Right renal pelvis (tissue), 4 donors: ENCODE measurements at regions not wholly inside any gene's neighbourhood (a gene's known extent, or its start where the extent isn't known, plus 50 kb on each side); places are given as distances from the start of the nearest gene placed in this dataset.
"Not testable (repeated sequence)": the region's sequence is repeated elsewhere in the genome, so short reads cannot be mapped to it uniquely, and the experiment has no call there.

ENCODE experiments used
- DNase-seq, 4 donors: peaks; one replicate each; pipeline ENCODE4 v3.0.0-alpha.2; 2013; ENCODE audit warnings: low read depth in 4 of 4, low spot score in 3 of 4, missing footprints in 1 of 4

GRCh38 chr12:27133022-27133590 is 50.7 kb upstream of the C12orf71 start:
- DNase-seq = no peak

- no peak for DNase-seq
Measured at GRCh38 chr12:27140478-27140969, 58.1 kb upstream of the C12orf71 start.

- DNase-seq = peak; percentile 46 to 55 (median 48)
Measured at GRCh38 chr12:27142101-27142721, 59.8 kb upstream of the C12orf71 start.

- DNase-seq = no peak
Measured at GRCh38 chr12:27143256-27144069, 61.1 kb upstream of the C12orf71 start.

GRCh38 chr12:27145725-27146124 is 63.3 kb upstream of the C12orf71 start:
- not testable (repeated sequence) for DNase-seq

- no peak for DNase-seq
Measured at GRCh38 chr12:27148373-27148772, 66.0 kb upstream of the C12orf71 start.

GRCh38 chr12:27148791-27149190 is 66.4 kb upstream of the C12orf71 start:
- DNase-seq = no peak

- DNase-seq = no peak
Measured at GRCh38 chr12:27151479-27151878, 69.1 kb upstream of the C12orf71 start.

- DNase-seq = no peak
Measured at GRCh38 chr12:27158297-27158696, 75.9 kb upstream of the C12orf71 start.

GRCh38 chr12:27161458-27162228 is 79.3 kb upstream of the C12orf71 start:
- DNase-seq = no peak

- DNase-seq = no peak
Measured at GRCh38 chr12:27162229-27162537, 79.8 kb upstream of the C12orf71 start.

- DNase-seq = no peak
Measured at GRCh38 chr12:27163048-27163715, 80.8 kb upstream of the C12orf71 start.

GRCh38 chr12:27163894-27164293 is 80.2 kb upstream of the STK38L start:
- no peak for DNase-seq

- DNase-seq = no peak
Measured at GRCh38 chr12:27164330-27165040, 79.6 kb upstream of the STK38L start.

- not testable (repeated sequence) for DNase-seq
Measured at GRCh38 chr12:27165958-27166357, 78.1 kb upstream of the STK38L start.

- DNase-seq = not testable (repeated sequence)
Measured at GRCh38 chr12:27171494-27171893, 72.6 kb upstream of the STK38L start.

- no peak for DNase-seq
Measured at GRCh38 chr12:27176765-27177164, 67.3 kb upstream of the STK38L start.

- no peak for DNase-seq
Measured at GRCh38 chr12:27177706-27178105, 66.4 kb upstream of the STK38L start.

- no peak for DNase-seq
Measured at GRCh38 chr12:27178255-27178654, 65.8 kb upstream of the STK38L start.
